CD4-positive, alpha-beta T cell treated with Interleukin-17A for 1 hour (primary cell): ENCODE measurements at regions not wholly inside any gene's neighbourhood (a gene's known extent, or its start where the extent isn't known, plus 50 kb on each side); places are given as distances from the start of the nearest gene placed in this dataset.
"Not testable (repeated sequence)": the region's sequence is repeated elsewhere in the genome, so short reads cannot be mapped to it uniquely, and the experiment has no call there.

Experiments used
- DNase-seq: peaks from one replicate; pipeline ENCODE4 v3.0.0-alpha.2; 2020

DNA sequence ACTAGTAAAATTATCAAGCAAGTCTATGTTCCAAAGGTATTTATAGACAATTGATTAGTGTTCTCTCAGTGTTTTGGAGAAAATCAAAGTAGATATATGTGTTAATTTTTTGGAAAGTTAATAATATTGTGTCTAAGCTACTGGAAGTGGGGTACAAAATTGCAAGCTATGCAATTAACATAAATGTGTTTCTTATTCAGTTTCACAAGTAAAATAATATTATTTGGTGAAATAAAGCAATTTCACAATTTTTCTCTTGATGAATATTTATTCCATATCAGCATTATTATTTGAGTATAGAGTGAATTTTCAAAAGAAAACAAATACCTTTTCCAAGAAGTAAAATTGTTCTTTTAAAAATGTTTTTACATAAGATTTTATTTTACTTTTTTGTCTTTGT is 1047.7 kb downstream of the TBL1XR1 start:
- no peak for DNase-seq

DNA sequence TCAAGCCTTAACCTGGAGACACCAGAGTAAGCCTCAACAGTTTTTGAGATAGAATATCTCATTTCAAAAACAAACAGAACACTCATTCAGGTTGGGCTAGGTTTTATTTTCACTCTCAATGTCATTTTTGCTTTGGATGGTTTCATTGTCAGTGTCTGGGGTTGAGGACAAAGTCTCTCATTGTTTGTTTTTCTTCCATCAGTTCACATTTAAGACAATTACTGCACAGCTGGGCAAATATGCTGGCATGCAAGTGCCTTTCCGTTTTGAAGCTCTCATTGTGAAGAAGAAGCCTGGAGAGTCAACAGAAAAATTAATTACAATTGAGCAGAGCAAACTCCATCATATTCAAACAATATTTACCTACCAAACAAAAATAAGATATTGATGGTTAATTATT is 1050.0 kb downstream of the TBL1XR1 start:
- DNase-seq: no peak

DNA sequence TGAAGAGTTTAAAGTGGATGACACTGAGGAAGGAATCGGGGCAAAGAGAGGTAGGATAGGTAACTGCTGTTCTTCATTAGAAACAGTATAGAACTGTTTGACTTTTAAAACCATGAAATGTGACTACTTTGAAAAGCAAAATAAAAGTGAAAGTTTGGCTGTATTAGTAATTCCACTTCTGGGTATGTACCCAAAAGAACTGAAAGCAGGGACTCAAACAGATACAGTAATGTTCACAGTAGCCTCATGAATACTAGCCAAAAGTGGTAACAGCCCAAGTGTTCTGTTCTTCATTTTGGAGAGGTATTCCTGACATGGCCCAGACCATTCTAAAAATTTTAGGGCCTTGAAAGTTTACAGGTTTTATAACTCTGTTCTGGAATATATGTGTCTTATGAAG is 1055.4 kb downstream of the TBL1XR1 start:
- DNase-seq: no peak

DNA sequence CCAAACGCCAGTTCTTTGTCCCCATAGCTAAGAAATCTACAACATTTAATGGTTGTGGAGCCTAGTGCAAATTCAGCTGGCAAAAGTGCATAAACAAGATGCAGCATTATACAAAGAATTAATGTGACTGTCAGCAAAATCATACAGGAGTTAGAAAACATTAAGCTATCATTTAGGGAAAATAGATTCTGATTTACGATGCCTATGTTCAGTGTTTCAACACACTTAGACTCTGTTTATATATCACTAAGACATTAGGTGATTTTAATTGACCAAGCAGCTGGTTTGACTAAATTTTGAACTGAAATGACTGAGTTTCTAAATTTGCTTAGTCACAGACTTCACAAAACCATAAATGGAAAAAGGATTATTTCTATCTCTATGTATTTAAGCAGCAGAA is 1076.8 kb downstream of the TBL1XR1 start:
- DNase-seq: no peak

DNA sequence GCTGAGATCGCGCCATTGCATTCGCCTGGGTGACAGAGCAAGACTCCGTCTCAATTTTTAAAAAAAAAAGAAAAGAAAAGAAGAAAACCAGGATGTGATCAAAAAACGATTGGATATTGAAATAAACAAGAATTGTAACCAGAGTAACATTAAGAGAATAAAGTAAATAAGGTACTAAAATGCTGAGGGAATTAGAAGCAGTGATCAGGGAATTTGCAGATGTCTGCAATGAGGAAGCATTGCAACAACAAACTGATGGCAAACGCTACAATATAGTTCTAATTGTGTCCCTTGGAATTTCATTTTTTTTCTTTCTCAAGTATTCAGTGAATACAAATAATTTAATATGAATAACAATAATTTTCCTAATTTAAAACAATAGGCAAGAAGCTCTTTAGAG is 1077.5 kb downstream of the TBL1XR1 start:
- DNase-seq: no peak

DNA sequence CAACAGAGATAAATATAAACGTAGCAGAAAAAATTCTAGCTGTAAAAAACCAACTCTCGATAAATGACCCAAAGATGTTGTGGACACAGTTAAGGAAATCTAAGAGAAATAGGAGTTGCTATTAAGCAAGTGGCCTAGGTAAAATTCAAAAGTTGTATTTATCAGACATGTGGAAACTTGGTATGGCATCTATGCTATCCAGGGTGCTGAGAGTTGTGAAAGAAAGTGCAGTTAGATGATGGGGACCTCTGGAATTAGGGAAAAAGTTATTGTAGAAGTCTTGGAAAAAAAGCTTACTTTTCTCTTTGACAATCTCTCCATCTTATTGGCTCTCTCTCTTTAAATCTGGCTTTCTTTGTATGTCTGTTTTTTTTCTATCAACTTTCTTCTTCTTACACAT is 1090.9 kb downstream of the TBL1XR1 start:
- DNase-seq: no peak

DNA sequence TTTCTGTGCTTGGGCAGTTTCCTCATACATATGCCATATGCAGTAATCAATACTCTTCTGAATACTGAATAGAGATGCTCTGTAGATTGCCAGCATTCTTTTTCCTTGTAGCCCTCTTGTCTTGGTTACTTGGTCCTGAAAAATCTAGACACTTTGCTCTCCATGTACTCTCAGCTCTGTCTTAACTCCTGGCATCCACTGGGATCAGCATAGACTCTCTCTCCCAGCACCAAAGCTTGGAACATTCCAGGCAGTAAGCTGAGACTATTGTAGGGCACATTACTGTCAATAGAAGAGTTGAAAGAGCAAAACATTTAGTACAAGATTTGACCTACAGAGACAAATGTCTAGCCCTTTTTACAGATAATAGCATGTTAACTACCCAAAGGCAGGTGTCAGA is 1100.3 kb downstream of the TBL1XR1 start:
- no peak for DNase-seq

DNA sequence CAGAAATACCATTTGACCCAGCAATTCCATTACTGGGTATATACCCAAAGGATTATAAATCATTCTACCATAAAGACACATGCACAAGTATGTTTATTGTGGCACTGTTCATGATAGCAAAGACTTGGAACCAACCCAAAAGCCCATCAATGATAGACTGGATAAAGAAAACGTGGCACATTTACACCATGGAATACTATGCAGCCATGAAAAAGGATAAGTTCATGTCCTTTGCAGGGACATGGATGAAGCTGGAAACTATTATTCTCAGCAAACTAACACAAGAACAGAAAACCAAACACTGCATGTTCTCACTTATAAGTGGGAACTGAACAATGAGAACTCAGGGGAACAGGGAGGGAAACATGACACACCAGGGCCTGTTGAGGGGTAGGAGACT is 1103.4 kb downstream of the TBL1XR1 start:
- DNase-seq: not testable (repeated sequence)

DNA sequence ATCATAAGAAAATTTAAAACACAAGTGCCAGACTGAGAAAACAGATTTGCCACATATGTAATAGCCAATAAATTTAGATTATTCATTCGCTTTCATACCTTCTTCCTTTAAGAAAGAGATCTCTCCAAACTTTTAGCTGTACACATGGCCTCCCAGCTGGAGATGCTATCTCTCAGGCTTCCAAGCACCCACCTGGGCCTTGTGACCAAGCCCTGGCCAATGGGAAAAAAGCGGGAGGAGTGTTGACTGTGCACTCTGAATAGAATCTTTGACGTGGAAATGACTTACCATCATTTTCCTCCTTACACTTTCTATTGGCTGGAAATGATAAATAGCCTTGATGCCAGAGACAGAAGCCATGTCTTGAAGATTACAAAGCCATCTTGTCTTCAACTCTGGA is 1106.6 kb downstream of the TBL1XR1 start:
- DNase-seq: no peak

DNA sequence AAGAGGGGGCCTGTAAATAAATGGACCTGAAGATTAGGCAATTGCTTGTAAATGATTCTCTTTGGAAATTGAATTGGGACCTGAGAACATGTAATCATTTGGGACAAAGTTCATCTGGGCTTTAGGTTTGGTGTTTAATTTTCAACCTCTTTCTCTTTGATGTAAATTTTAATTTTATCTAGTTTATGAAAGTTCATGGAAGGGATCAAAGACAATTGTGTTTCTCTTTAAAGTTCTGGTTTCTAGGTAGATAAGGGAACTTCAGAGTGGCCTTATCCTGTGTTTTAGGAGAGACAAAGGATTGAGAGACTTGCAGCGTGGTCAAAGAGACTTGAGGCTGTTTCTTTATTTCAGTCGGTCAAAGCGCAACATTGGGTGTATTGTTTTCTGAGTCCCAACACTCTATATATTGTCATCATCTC is 1108.3 kb downstream of the TBL1XR1 start:
- no peak for DNase-seq

DNA sequence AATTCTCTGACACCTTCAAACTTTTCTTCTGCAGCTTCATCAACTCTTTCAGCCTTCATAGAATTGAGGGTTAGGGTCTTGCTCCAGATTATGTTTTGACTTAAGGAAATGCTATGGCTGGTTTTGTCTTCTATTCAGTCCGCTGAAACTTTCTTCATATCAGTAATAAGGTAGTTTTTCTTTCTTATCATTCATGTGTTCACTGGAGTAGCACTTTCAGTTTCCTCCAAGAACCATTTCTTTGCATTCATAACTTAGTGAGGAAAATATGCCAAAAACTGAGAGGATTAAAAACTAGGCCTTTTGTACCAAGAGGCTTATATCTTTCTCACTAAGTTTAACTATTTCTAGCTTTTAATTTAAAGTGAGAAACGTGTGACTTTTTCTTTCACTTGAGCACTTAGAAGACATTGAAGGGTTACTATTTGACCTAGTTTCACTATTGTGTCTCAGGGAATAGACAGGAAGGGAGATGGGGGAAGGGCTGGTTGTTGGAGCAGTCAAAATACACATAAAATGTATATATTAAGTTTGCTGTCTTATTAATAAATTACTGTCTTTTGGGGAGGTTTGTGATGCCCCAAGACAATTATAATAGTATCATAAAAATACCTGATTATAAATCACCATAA is 1110.1 kb downstream of the TBL1XR1 start:
- no peak for DNase-seq

DNA sequence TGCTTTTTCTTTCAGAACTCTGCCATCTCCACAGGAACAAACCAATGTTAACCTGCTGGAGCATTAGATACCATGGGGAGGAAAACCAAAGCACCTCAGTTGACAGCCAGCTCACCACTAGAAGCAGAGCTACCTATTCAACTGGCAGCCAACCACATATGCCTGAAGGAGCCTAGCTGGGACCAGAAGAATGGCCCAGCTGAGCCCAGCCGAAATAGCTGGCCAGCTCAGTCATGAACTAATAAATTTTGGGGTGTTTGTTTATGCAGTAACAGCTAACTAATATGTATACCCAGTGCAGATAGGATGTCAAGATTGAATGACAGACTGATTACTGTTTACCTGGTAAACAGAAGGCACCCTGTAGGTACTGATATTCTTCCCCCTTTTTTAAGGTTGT is 1117.5 kb downstream of the TBL1XR1 start:
- DNase-seq: no peak

DNA sequence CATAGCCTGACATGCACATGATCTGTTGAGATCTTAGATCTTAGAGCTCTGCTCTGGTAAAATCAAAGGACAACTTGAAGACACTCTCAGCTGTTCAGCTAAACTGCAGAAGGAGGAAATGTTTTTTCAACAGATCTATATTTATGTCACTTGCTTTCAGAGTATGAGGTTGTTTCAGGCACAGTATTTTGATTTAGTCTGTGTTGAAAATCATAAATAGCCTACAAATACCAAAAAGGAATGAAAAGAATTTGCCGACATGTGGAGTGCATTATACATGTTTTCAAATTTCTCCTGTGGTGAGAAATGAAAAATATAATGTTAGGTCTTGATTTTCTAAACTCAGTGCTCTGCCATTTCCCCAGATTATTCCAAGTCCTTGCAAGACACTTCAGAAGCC is 1118.4 kb downstream of the TBL1XR1 start:
- DNase-seq: no peak

DNA sequence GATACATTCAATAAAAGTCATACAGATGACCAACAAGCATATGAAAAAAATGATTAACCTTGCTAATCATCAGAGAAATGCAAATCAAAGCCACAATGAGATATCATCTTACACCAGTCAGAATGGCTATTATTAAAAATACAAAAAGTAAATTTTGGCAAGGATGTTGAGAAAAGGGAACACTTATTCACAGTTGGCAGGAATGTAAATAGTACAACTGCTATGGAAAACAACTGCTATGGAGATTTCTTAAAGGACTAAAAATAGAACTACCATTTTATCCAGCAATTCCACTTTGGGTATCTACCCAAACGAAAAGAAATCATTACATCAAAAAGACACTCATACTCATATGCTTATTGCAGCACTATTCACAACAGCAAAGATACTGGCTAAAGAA is 1121.8 kb downstream of the TBL1XR1 start:
- DNase-seq: no peak

DNA sequence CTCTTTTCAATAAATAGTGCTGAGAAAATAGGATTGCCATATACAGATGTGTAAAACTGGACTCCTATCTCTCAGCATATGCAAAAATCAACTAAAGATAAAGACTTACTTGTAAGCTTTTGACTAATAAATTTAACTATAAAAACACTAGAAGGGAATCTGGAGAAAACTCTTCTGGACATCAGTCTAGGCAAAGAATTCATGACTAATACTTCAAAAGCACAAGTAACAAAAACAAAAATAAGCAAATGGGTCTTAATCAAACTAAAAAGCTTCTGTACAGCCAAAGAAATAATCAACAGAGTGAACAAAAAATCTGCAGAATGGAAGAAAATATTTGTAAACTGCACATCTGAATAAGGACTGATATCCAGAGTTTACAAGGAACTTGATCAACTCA is 1122.2 kb downstream of the TBL1XR1 start:
- DNase-seq: no peak

DNA sequence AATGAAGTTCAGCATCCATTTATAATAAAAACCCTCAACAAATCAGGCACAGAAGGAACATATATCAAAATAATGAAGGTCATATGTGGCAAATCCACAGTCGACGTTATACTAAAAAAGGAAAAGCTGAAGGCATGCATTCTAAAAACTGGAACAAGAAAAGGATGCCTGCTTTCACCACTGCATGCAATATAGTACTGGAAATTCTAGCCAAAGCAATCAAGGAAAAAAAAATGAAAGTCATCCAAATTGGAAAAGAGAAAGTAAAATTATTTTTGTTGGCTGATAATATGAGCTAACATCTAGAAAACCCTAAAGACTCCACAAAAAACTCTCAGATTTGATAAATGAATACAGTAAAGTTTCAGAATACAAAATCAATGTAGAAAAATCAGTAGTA is 1123.2 kb downstream of the TBL1XR1 start:
- no peak for DNase-seq

DNA sequence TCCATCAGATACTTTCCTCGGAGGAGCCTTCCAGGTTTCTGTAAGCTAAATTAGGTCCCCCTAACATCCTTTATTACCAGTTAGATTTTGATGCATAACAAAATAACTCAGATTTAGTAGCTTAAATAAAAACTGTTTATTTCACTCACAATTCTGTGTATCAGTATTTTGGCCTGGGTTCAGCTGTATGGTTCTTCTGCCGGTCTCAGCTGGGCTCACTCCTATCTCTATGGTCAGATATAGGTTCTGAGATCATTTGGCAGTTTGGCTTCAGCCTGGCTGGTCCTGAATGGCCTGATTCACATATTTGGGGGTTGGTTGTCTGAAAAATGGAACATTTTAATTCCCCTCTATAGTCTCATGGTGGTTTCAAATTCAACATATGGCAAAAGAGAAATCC is 1125.3 kb downstream of the TBL1XR1 start:
- no peak for DNase-seq

DNA sequence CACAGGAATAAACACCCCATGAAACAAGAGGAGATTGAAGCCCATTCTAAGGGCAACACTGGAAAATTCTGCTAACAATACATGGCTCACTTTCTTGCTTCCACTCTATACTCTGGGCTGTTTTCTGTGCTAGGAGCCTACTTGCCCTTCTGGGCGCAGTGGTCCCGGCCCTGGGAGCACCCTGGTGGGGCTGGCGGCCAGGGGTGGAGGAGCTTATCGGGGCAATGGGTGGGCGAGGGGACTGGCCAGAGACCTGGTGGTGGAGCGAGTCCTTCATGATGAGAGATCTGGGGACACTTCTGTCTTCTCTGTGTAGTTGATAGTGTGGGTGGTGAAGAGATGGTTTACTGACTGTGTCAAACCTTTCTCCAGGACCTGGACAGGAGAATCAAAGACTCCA is 1128.5 kb downstream of the TBL1XR1 start:
- no peak for DNase-seq

DNA sequence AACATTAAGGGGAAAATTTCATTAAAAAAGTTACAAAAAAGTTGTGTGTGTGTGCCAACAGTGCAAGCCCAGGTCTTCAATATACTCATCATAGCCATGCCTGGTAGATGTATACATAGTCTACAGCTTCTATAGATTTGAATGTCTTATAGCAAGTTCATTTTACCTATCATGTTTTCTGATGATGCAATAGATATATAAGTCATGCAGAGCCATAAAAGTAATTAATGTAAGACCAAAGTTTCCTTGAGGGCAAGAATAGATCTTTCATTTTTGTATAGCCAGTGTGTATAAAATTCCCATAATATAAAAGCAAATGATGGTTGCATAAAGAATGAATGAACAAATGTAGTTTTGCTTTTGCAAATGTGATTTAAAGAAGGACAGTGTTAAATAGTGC is 1138.4 kb downstream of the TBL1XR1 start:
- no peak for DNase-seq

DNA sequence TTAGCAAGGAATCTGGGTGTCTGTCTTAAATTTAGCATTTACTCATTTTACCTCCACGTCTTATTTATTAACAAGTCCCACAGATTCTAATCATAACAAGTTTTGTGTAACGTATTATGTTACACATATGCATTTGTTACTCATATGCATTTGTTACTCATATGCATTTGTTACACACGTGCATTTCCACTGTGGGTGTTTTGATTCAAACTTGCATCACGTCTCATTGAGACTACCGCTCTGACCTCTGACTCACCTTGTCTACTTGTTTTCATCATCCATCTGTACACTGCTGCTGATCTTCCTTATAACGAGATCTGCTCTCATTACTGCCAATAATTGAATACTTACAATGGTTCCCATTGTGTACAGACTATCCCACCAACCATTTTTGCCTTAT is 1141.4 kb downstream of the TBL1XR1 start:
- no peak for DNase-seq

DNA sequence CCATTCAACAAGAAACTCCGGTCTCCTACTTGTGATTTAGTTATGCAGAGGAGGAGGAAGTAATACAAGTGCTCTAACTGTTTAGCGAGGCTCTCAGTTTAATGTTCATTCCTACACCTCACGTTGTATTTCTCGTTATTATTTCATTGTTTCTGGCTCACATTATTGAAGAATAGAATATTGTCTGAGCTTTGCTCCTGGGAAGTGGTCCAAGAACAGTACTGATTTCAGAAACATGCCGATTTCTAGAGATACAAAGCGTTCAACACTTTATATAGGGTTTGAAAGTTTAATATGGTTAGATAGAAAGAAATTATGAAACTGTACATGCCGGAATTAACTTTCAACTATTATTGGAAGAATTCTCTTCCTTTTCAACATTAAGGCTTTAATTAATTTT is 1145.5 kb downstream of the TBL1XR1 start:
- no peak for DNase-seq

DNA sequence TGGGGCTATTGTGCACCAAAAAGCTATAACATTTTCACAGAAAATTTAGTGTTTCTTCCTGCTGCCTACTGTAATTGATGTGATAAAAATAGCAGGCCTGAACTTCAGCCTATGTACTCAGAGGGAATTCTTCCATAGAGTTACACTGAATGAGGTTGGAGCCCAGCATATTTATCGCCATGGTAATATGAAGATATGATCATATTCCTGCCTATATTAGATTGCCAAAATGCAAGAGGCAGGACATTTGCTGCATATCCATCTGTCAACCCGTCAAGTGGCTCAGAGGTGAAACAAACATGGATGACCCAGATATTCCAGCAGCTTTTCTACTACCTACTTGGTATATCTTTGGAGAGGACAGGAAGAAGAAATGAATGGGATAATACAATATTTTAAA is 1150.6 kb downstream of the TBL1XR1 start:
- DNase-seq: no peak

DNA sequence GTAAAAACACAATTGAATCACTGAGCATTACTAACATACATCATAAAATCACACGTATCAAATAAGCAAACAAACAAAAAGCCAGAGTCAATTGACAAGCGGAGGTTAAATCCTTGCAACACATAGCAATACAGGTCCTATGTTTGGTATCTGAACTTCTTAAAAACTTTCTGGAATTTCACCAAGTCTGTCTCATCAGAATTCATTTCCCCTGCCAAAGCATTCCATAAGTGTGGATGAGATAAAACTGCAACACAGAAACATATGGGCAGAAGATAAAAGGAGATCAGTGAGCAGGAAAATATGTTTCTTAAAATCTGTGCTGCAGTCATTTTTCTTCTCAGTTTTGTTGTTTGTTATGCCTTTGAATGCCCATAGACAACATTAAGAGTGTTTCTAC is 1155.5 kb downstream of the TBL1XR1 start:
- DNase-seq: no peak

DNA sequence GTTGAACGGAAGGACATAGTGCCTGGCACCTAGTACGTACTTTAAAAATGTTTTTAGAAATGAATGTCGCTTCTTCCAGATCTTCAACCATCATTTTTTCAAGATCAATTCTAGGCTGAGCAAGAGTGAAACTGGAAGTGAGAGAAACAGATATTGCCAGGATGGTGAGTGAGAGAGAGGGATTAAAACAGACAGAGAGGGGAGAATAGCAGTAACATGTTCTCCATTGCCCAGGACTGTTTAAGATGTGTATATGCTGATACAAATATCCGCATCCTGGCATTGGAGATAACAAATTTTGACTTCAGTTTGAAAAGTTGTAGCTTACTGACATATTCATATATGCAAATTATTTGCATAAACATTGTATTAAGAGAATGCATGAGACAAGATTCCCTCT is 1156.1 kb downstream of the TBL1XR1 start:
- no peak for DNase-seq

DNA sequence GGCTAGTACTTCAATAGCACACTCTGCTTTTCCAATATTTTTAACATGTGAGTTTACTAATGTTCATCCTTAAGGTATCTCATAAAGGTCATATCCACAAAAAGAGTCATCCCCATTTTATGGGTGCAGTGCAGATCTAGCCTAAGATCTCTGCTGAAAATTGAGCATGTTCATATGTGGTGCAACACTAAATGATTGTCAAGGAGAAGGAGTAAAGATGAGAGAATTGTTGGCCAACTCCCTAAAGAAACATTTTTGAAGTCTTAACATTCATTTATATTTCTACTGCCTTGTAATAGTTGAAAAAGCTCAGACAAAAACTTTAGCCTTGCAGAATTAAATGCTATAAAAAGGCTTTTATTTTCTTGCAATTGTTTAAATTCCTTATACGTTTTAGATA is 1159.6 kb downstream of the TBL1XR1 start:
- no peak for DNase-seq

DNA sequence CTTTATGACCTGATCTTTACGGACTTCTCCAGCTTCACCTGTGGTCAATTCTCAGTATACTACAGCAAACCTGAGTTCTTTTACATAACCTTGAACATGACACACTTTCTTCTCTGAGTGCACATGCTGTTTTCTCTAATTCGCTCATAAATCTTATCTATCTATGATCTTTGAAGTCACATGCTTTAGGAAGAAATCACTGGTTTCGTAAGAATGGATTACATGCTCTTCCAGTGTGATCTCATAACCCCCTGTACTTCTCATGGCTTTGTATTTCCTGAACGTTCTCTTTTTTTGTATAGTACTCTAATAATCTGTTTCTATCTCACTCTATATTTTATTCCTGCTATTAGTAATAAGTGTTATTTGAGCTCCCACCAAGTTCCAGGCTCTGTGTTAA is 1165.2 kb downstream of the TBL1XR1 start:
- DNase-seq: no peak
